Neural cell (in vitro differentiated cells): ENCODE measurements at regions not wholly inside any gene's neighbourhood (a gene's known extent, or its start where the extent isn't known, plus 50 kb on each side); places are given as distances from the start of the nearest gene placed in this dataset.

Source experiments
- H2AFZ ChIP-seq: fragments of 200-600, 300-800 bp; sonication (generic), shearing (Covaris generic); 2 replicates; pipeline ENCODE4 v1.6.0; 2014; ENCODE audit warnings: low read depth, mild to moderate bottlenecking, antibody characterized with exemption, low read length, moderate library complexity
- H3F3A ChIP-seq: fragments of 200-600 bp; shearing (Covaris generic); 2 replicates; pipeline ENCODE4 v1.6.1; 2016; ENCODE audit warnings: mild to moderate bottlenecking, moderate library complexity, mixed read lengths, antibody characterized with exemption, low read length; ENCODE audit not compliant: insufficient read depth, poor library complexity, severe bottlenecking
- H3K27ac ChIP-seq: fragments of 200-600, 300-800 bp; sonication (generic), shearing (Covaris generic); 2 replicates; pipeline ENCODE4 v1.5.1; 2014; ENCODE audit warnings: mild to moderate bottlenecking, low read length, moderate library complexity
- H3K27me3 ChIP-seq: fragments of 300-800, 200-600 bp; sonication (generic), shearing (Covaris generic); 2 replicates; pipeline ENCODE4 v1.6.0; 2014; ENCODE audit warnings: mild to moderate bottlenecking, low read depth, low read length, moderate library complexity; ENCODE audit not compliant: insufficient read depth
- H3K36me3 ChIP-seq: fragments of 300-800, 200-600 bp; sonication (generic), shearing (Covaris generic); 2 replicates; pipeline ENCODE4 v1.5.1; 2014; ENCODE audit warnings: mild to moderate bottlenecking, antibody characterized with exemption, low read length, moderate library complexity; ENCODE audit not compliant: insufficient read depth
- H3K4me2 ChIP-seq: fragments of 300-800, 200-600 bp; sonication (generic), shearing (Covaris generic); 2 replicates; pipeline ENCODE4 v1.6.0; 2014; ENCODE audit warnings: mild to moderate bottlenecking, low read length
- H3K4me3 ChIP-seq: fragments of 300-800, 200-600 bp; sonication (generic), shearing (Covaris generic); 2 replicates; pipeline ENCODE4 v1.5.1; 2014; ENCODE audit warnings: mild to moderate bottlenecking, low read length, moderate library complexity
- H3K79me2 ChIP-seq: fragments of 200-600 bp; shearing (Covaris generic); replicated peaks from 2 replicates; pipeline ENCODE4 v1.6.0; 2014; ENCODE audit warnings: mild to moderate bottlenecking, low read length, moderate library complexity; ENCODE audit not compliant: insufficient read depth
- H3K9ac ChIP-seq: fragments of 300-800, 200-600 bp; sonication (generic), shearing (Covaris generic); 2 replicates; pipeline ENCODE4 v1.6.1; 2016; ENCODE audit warnings: mild to moderate bottlenecking, low read length, mixed read lengths
- H3K9me2 ChIP-seq: fragments of 200-600 bp; shearing (Covaris generic); 2 replicates; pipeline ENCODE4 v1.6.1; 2016; ENCODE audit warnings: mild to moderate bottlenecking, low read length, mixed read lengths; ENCODE audit not compliant: insufficient read depth
- H3K9me3 ChIP-seq: fragments of 200-600, 300-800 bp; sonication (generic), shearing (Covaris generic); 2 replicates; pipeline ENCODE4 v1.6.1; 2016; ENCODE audit warnings: mild to moderate bottlenecking, mixed run types, low read length, moderate library complexity, mixed read lengths
- H4K20me1 ChIP-seq: fragments of 200-600 bp; shearing (Covaris generic); 2 replicates; pipeline ENCODE4 v1.6.1; 2016; ENCODE audit warnings: mild to moderate bottlenecking, mixed run types; ENCODE audit not compliant: insufficient read depth
- CTCF ChIP-seq: fragments of 450-650 bp; IDR thresholded peaks from 2 replicates; pipeline ENCODE4 v1.5.1; 2014; ENCODE audit warnings: antibody characterized with exemption, mild to moderate bottlenecking, moderate library complexity; ENCODE audit not compliant: poor library complexity, severe bottlenecking
- EP300 ChIP-seq: fragments of 450-650 bp; conservative IDR thresholded peaks from 2 replicates; pipeline ENCODE4 v1.6.1; 2014; ENCODE audit warnings: antibody characterized with exemption, mild to moderate bottlenecking, moderate library complexity; ENCODE audit not compliant: poor library complexity, severe bottlenecking
- EZH2 ChIP-seq: fragments of 200-600, 300-800 bp; shearing (Covaris generic), sonication (generic); IDR thresholded peaks from 2 replicates; pipeline ENCODE4 v1.6.1; 2014; ENCODE audit warnings: antibody characterized with exemption, low read length, borderline replicate concordance, mild to moderate bottlenecking; ENCODE audit not compliant: insufficient read depth, poor library complexity, severe bottlenecking
- MXI1 ChIP-seq: fragments of 450-650 bp; conservative IDR thresholded peaks from 2 replicates; pipeline ENCODE4 v1.6.1; 2014; ENCODE audit warnings: antibody characterized with exemption, mild to moderate bottlenecking; ENCODE audit not compliant: poor library complexity, severe bottlenecking
- POLR2AphosphoS5 ChIP-seq: IDR thresholded peaks from 2 replicates; pipeline ENCODE4 v1.6.1; 2012
- RAD21 ChIP-seq: fragments of 450-650 bp; conservative IDR thresholded peaks from 2 replicates; pipeline ENCODE4 v1.6.1; 2014; ENCODE audit warnings: antibody characterized with exemption, mild to moderate bottlenecking, moderate library complexity
- REST ChIP-seq: IDR thresholded peaks from 2 replicates; pipeline ENCODE4 v1.6.1; 2012; ENCODE audit warnings: borderline replicate concordance
- SMC3 ChIP-seq: fragments of 450-650 bp; conservative IDR thresholded peaks from 2 replicates; pipeline ENCODE4 v1.6.1; 2014; ENCODE audit warnings: antibody characterized with exemption, mild to moderate bottlenecking, moderate library complexity; ENCODE audit not compliant: poor library complexity
- TAF1 ChIP-seq: IDR thresholded peaks from 2 replicates; pipeline ENCODE4 v1.6.1; 2012; ENCODE audit warnings: low read depth

- Histone ChIP-seq H4K20me1 (no peaks in the 10 kb centered on the region), H3F3A (peaks cover 4% of the 10 kb centered on the region), H3K4me2 (no peak overlapping the region), H3K9me2 (no peaks in the 10 kb centered on the region), H2AFZ (no peak overlapping the region), H3K36me3 (no peaks in the 10 kb centered on the region), H3K27ac (no peak overlapping the region), H3K9ac (no peak overlapping the region), H3K4me3 (no peak overlapping the region), H3K27me3 (no peaks in the 10 kb centered on the region), H3K9me3 (no peaks in the 10 kb centered on the region), H3K79me2 (peaks cover 8% of the 10 kb centered on the region)
- no peak for TF ChIP-seq CTCF
- no peak for TF ChIP-seq SMC3
- no peak for TF ChIP-seq REST
- TF ChIP-seq TAF1: no peak
- TF ChIP-seq MXI1: no peak
- TF ChIP-seq EZH2: no peak
- no peak for TF ChIP-seq POLR2AphosphoS5
These were observed 235.6 kb downstream of the SOX4 start for GRCh38 chr6:21829126-21829525.

GRCh38 chr6:21831521-21832291 is 238.2 kb downstream of the SOX4 start:
- Histone ChIP-seq H3K36me3 (no peaks in the 10 kb centered on the region), H3K9me2 (no peaks in the 10 kb centered on the region), H3K27ac (no peak overlapping the region), H3K9me3 (no peaks in the 10 kb centered on the region), H2AFZ (no peak overlapping the region), H3K9ac (no peak overlapping the region), H3K27me3 (no peaks in the 10 kb centered on the region), H3F3A (peaks cover 4% of the 10 kb centered on the region), H4K20me1 (no peaks in the 10 kb centered on the region), H3K4me2 (no peak overlapping the region), H3K79me2 (peaks cover 8% of the 10 kb centered on the region), H3K4me3 (no peak overlapping the region)
- TF ChIP-seq CTCF (no peak), EP300 (no peak), EZH2 (no peak), SMC3 (no peak), TAF1 (no peak), POLR2AphosphoS5 (no peak), RAD21 (no peak), REST (no peak), MXI1 (no peak)
